Calu3 (cell line): ENCODE measurements at regions not wholly inside any gene's neighbourhood (a gene's known extent, or its start where the extent isn't known, plus 50 kb on each side); places are given as distances from the start of the nearest gene placed in this dataset.

Source experiments
- BruUV-seq: library from RNA; stranded (reverse); fragments of 400-500 nt; replicated peaks from 2 replicates; lab custom pipeline; 2021; lab: Mats Ljungman, UMichigan
- CTCF ChIA-PET: fragments of 300-600 bp; sonication (Branson Sonifier 250); formaldehyde crosslinking; loops from one replicate; lab custom pipeline; 2022; ENCODE audit warnings: antibody characterized with exemption; lab: Charles Lee
- DNase-seq: peaks from one replicate; pipeline ENCODE4 v3.0.0; 2022
- H3K27ac Mint-ChIP-seq: one replicate; pipeline ENCODE4 v1.8.0; 2022; ENCODE audit warnings: mixed read lengths; ENCODE audit not compliant: unreplicated experiment
- H3K27me3 Mint-ChIP-seq: one replicate; pipeline ENCODE4 v1.8.0; 2022; ENCODE audit warnings: mixed read lengths; ENCODE audit not compliant: unreplicated experiment
- H3K36me3 Mint-ChIP-seq: one replicate; pipeline ENCODE4 v1.8.0; 2022; ENCODE audit warnings: mild to moderate bottlenecking, moderate library complexity, mixed read lengths; ENCODE audit not compliant: insufficient read depth, unreplicated experiment
- H3K4me1 Mint-ChIP-seq: one replicate; pipeline ENCODE4 v1.8.0; 2022; ENCODE audit warnings: mild to moderate bottlenecking, low read depth, mixed read lengths; ENCODE audit not compliant: unreplicated experiment
- H3K4me3 Mint-ChIP-seq: one replicate; pipeline ENCODE4 v1.8.0; 2022; ENCODE audit warnings: mild to moderate bottlenecking, low read depth, moderate library complexity, mixed read lengths; ENCODE audit not compliant: unreplicated experiment
- H3K9me3 Mint-ChIP-seq: one replicate; pipeline ENCODE4 v1.8.0; 2022; ENCODE audit warnings: low read depth, mixed read lengths; ENCODE audit not compliant: unreplicated experiment
- CTCF ChIP-seq: fragments of 200-600 bp; IDR thresholded peaks from one replicate; pipeline ENCODE4 v1.8.0; 2022; ENCODE audit warnings: antibody characterized with exemption; ENCODE audit not compliant: unreplicated experiment
- intact Hi-C: fragments of 100-400 bp; cut with micrococcal nuclease; formaldehyde crosslinking; loops from one replicate; pipeline ENCODE4 v1.10.0; 2022; ENCODE audit not compliant: unreplicated experiment

- no peaks in the 10 kb centered on the region for H3K27me3 Mint-ChIP-seq
- H3K9me3 Mint-ChIP-seq = peaks cover 8% of the 10 kb centered on the region
- BruUV-seq = no TSS peak
- H3K4me1 Mint-ChIP-seq = no peaks in the 10 kb centered on the region
- TF ChIP-seq CTCF = no peak
- no peak overlapping the region for H3K27ac Mint-ChIP-seq
- no peak overlapping the region for H3K4me3 Mint-ChIP-seq
- DNase-seq = no peak
- intact Hi-C loops = no loop called here
- H3K36me3 Mint-ChIP-seq = no peaks in the 10 kb centered on the region
- CTCF ChIA-PET = no interaction called here
Measured at GRCh38 chr10:105837951-105838350, 1196.9 kb downstream of the SORCS3 start.

DNA sequence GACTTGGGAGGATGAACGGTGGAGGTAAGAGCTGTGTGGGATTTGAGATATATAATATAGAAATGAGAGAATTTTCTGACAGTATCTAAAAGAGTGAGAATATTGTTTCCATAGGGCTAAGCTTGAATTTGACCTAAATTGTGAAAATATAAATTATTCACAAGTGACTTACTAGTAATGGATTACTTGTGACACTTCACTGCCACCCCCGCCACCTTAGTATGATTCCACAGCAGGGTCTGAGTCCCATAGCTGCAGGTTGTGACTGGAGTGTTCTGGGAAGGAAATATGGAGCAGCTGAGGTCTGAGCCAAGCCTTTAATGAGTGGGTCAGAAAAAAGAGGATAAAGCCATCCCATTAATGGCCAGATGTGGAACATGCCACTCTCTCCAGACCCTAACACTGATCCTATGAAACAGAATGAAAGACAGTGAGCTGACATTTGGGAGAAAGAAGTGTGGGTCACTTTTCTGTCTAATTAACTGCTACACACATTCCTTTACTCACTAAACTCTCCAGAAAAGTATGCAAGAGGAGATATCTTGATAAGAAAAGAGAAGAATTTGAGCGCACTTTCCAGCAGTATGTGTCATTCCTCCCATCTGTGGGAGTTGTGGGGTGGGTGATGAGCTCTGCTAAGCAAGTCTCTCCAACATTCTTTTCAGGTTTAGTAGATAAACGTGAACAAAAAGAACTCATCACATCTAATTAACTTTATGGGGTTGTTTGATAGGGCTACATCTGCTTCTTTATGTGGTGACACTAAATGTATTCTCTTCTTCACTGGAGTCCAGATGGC lies 1193.4 kb downstream of the SORCS3 start:
- no peaks in the 10 kb centered on the region for H3K4me1 Mint-ChIP-seq
- no peak for TF ChIP-seq CTCF
- CTCF ChIA-PET = no interaction called here
- intact Hi-C loops = no loop called here
- H3K4me3 Mint-ChIP-seq = no peak overlapping the region
- no peaks in the 10 kb centered on the region for H3K36me3 Mint-ChIP-seq
- no peak overlapping the region for H3K27ac Mint-ChIP-seq
- BruUV-seq = no TSS peak
- H3K27me3 Mint-ChIP-seq = no peaks in the 10 kb centered on the region
- DNase-seq = no peak
- H3K9me3 Mint-ChIP-seq = peaks cover 13% of the 10 kb centered on the region

GRCh38 chr10:105827133-105827532 lies 1186.0 kb downstream of the SORCS3 start:
- Mint-ChIP-seq H3K36me3 (no peaks in the 10 kb centered on the region), H3K27ac (no peak overlapping the region), H3K4me3 (no peak overlapping the region), H3K9me3 (peaks cover 8% of the 10 kb centered on the region), H3K27me3 (no peaks in the 10 kb centered on the region), H3K4me1 (no peaks in the 10 kb centered on the region)
- TF ChIP-seq CTCF = no peak
- BruUV-seq = no TSS peak
- CTCF ChIA-PET = no interaction called here
- intact Hi-C loops = no loop called here
- no peak for DNase-seq

- no peaks in the 10 kb centered on the region for H3K4me1 Mint-ChIP-seq
- no TSS peak for BruUV-seq
- no peak for DNase-seq
- intact Hi-C loops = no loop called here
- no peak overlapping the region for H3K27ac Mint-ChIP-seq
- H3K9me3 Mint-ChIP-seq = peaks cover 8% of the 10 kb centered on the region
- no peaks in the 10 kb centered on the region for H3K36me3 Mint-ChIP-seq
- CTCF ChIA-PET = no interaction called here
- H3K4me3 Mint-ChIP-seq = no peak overlapping the region
- H3K27me3 Mint-ChIP-seq = no peaks in the 10 kb centered on the region
- no peak for TF ChIP-seq CTCF
Measured at GRCh38 chr10:105807935-105808587, 1167.0 kb downstream of the SORCS3 start.
